Right lung (tissue), 2 donors: ENCODE measurements at regions not wholly inside any gene's neighbourhood (a gene's known extent, or its start where the extent isn't known, plus 50 kb on each side); places are given as distances from the start of the nearest gene placed in this dataset.

ENCODE experiments used
- DNase-seq, 2 donors: peaks; one replicate each; pipeline ENCODE4 v3.0.0-alpha.2; 2013

- DNase-seq, result peak; percentile 54 to 67
Observed at GRCh38 chr5:141747152-141748141, 65.4 kb upstream of the ARAP3 start.

- DNase-seq, result no peak
Observed at GRCh38 chr5:141746395-141746794, 64.4 kb upstream of the ARAP3 start.

GRCh38 chr5:141745390-141745789 lies 63.4 kb upstream of the ARAP3 start:
- DNase-seq, result no peak

GRCh38 chr5:141743866-141744272 lies 61.8 kb upstream of the ARAP3 start:
- DNase-seq, result no peak

GRCh38 chr5:141742866-141743851 lies 61.1 kb upstream of the ARAP3 start:
- DNase-seq, result no peak

- DNase-seq, result no peak
Observed at GRCh38 chr5:141742144-141742543, 60.1 kb upstream of the ARAP3 start.

- no peak for DNase-seq
Observed at GRCh38 chr5:141740885-141741284, 58.9 kb upstream of the ARAP3 start.

- no peak for DNase-seq
Observed at GRCh38 chr5:141737535-141737934, 55.5 kb upstream of the ARAP3 start.

- no peak for DNase-seq
Observed at GRCh38 chr5:141735823-141736222, 53.8 kb upstream of the ARAP3 start.

GRCh38 chr5:141734501-141735229 lies 52.6 kb upstream of the ARAP3 start:
- DNase-seq, result peak in 1 of 2 donors; percentile 48

- no peak for DNase-seq
Observed at GRCh38 chr5:141733198-141733597, 51.2 kb upstream of the ARAP3 start.

GRCh38 chr5:141732417-141732816 lies 50.4 kb upstream of the ARAP3 start:
- no peak for DNase-seq
